Ishikawa (cell line): ENCODE measurements at regions not wholly inside any gene's neighbourhood (a gene's known extent, or its start where the extent isn't known, plus 50 kb on each side); places are given as distances from the start of the nearest gene placed in this dataset.

Experiments
- RAD21 ChIP-seq: IDR thresholded peaks from 2 replicates; pipeline ENCODE4 v1.6.1; 2012; ENCODE audit warnings: low read depth
- TAF1 ChIP-seq: IDR thresholded peaks from 2 replicates; pipeline ENCODE4 v1.6.1; 2012; ENCODE audit warnings: low read depth, mild to moderate bottlenecking

GRCh38 chr1:185561629-185562028 is 172.6 kb upstream of the HMCN1 start:
- TF ChIP-seq TAF1 (no peak), RAD21 (no peak)
